Superior temporal gyrus (tissue), 1 donor: ENCODE measurements at regions not wholly inside any gene's neighbourhood (a gene's known extent, or its start where the extent isn't known, plus 50 kb on each side); places are given as distances from the start of the nearest gene placed in this dataset.

ENCODE experiments used
- DNase-seq: peaks from one replicate; pipeline ENCODE4 v3.0.0-alpha.2; 2016; ENCODE audit errors: extremely low spot score

DNA sequence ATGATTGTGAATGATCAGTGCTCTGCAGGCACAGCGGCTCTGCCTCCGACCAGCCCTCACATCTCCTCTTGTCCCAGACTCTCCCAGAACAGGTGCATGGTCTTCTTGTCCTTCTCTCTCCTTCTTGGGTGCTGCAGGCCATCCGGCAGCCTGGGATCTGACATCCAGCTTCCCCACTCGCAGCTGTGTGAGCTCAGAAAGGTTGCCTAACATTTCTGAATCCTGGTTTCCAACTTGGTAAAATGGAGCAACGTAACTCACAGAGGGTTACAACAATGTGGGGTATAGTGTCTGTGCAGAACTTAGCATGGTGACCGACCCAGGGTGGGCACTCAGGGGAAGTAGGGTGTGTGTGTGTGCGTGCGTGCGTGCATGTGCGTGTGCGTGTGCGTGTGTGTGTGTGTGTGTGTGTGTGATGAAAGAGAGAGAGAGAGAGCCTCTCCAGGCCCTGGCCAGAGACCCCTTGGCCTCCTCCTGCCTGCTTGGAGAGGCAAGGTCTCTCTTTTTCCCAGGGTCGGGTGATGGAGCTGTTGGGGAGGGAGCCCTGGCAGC is 110.1 kb downstream of the SNX5 start:
- DNase-seq: no peak

DNA sequence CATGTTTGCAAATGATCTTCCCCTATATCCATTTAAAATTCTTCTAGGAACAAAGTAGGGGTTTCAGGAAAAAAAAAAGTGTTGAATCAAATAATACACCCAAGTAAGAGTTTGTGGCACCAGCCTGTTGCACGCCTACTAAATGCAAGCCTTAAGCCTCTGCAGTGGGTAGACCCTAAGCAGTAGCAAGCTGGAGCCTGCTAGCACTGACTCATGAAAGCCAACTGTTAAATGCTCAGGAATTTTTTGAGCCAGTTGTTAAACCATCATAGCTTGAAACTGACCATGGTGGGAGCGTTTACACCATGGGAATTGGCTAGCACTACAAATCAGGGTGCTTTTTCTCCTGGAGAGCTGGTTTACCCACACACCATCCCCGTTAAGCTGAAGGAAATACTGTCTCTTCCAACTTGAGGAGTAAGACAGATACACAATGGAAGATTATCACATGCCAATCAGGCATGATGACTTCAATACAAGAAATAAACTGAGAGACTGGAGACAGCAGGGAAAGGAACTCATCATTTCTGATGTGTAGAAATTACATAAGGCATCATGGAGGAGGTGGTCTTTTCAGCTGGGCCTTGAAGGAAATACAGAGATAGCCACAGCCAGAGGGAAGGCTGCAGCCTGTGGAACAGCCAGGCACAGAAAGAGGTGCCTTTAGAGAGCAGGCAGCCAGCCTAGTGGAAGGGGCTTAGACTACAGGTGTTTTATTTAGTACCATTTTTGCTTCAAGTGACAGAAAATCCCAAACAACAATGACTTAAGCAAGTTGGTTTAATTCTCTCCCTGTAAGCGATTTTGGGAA is 110.8 kb downstream of the SNX5 start:
- no peak for DNase-seq

DNA sequence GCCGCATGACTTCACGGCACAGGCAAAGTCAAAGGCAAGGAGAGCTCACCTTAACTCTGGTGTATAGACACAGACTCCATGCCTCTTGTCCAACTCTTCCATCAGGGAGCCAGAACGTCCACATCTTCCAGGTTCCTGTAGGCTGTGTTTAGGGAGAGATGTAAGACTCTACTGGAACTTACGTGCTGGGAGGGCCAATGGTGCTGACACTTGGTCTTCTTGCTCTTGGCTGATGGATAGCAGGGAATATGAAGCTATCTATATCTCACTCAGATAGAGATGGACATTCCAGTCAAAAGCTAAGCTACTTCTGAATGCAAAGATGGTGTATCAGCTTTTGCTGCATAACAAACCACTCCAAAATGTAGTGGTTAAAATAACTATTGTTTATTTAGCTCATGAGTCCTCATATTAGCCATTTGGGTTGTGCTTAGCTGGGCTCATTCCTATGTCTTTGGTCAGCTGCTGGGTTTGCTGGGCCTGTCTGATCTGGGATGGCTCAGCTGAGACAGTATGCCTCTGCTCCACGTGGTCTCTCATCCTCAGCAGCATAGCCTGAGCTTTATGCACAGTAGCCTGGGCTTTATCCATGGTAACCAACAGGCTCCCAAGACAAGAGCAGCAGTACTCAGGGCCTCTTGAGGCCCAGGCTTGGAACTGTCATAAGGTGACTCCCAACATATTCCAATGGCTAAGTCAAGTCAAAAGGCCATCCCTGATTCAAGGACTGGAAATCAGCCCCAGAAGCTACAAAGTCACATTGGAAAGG is 111.6 kb downstream of the SNX5 start:
- DNase-seq: no peak

DNA sequence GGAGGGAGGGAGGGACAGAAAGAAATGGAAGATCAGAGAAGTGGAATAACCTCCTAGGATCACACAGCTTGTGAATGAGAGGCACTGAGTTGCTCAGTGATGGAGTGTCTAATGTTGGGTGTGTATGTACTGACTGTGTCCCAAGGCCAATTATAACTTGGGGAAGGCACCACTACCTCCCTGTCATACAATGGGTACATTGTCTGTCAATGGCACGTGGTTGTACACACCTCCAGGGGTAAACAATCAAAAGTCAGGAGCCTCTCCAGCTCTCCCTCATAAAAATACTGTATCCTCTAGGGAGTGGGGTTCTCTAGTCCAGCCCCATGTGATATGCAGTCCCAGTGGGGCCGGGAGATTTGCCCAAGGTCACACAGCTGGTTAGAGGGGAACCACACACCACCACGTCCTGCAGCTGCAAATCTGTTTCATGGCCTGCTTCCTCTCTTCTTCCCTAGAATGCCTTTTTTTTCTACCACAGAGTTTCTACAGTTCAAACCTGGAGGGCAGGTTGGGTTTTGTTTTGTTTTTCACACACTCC is 112.5 kb downstream of the SNX5 start:
- no peak for DNase-seq

DNA sequence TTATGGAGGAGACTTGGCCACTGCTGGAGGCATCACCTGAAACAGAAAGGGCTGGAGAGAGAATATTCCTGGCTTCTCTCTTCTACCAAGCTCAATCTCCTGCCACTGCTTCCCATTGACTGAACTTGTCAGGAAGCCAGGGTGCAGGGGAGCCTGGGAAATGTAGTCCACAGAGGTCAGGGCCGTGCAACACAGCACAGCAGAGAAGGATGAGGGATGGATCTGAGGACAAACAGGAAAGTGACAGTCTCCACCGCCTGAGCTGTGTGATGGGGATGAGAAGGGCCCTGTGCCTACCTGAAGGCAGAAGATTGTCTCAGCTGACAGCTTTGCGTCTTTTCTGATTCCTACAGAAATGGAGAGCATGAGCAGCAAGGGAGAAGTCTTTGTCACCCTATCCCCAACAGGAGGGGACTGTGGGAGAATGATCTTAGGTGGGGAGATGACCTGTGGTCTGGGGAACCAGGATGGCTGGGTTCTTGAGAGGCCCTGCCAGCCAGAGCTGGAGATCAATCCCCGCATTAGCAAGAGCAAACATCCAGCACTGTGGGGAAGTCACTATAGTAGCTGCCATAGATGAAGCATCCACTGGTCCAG is 114.2 kb downstream of the SNX5 start:
- DNase-seq: peak; percentile 64

DNA sequence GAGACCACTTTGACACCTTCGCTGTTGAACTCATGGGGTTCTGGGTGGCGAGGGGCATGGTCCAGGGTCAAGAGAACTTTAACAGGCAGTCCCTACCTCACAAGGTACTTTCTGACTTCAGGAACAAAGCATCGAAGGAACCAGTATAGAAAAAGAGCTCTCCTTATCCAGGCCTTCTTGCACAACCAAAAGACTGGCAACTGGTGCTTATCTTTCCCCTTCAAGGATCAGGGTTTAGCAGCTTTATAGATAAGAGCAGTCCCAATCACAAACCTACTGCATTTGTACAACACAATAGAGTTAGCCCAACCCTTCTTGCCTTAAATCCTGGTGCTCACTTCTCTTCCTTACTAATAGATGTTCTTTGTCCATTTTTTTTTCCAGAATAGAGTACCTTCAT is 116.3 kb downstream of the SNX5 start:
- no peak for DNase-seq

DNA sequence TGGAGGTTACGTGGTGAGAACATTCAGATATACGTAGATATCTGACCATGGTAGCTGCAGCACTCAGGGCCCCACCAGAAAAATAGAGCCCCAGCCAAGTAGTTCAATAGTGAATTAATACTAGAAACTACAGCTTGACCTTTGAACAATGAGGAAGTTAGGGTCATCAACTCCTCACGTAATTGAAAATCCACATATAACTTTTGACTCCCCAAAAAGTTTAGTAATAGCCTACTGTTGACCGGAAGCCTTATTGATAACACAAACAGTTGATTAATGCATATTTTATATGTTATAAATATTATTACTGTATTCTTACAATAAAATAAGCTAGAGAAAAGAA is 117.9 kb downstream of the SNX5 start:
- no peak for DNase-seq

DNA sequence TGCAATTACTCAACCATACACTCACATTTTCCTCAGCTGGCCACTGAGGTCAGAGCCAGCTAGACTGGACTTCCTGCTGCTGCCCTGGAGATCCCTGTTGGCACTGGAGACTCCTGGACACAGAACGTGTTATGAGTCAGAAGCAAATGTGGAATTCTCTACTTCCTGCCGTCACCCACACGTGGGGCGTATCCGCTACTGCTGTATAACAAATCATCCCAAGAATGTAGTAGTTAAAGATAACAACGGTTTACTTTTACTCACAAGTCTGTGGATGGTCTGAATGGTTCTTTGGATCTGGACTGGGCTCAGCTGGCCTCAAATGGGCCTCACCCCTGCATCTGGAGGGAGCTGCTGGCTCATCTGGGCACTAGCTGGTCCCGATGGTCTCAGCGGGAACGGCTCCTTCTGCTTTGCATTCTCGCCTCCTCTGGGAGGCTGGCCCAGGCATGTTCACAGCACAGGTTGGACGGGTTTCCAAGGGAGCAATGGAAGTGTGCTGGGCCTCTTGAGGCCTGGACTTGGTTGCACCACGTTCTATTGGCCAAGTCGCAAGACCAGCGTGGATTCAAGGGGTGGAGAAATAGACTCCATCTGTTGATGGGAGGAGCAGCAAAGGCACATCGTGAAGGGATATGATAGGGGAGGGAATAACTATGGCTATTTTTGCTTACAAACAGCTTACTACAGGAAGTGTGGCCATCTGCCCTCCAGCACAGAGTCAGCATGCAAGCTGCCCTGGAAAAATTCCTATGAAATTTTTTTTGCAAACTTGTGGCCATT is 118.5 kb downstream of the SNX5 start:
- DNase-seq: no peak

DNA sequence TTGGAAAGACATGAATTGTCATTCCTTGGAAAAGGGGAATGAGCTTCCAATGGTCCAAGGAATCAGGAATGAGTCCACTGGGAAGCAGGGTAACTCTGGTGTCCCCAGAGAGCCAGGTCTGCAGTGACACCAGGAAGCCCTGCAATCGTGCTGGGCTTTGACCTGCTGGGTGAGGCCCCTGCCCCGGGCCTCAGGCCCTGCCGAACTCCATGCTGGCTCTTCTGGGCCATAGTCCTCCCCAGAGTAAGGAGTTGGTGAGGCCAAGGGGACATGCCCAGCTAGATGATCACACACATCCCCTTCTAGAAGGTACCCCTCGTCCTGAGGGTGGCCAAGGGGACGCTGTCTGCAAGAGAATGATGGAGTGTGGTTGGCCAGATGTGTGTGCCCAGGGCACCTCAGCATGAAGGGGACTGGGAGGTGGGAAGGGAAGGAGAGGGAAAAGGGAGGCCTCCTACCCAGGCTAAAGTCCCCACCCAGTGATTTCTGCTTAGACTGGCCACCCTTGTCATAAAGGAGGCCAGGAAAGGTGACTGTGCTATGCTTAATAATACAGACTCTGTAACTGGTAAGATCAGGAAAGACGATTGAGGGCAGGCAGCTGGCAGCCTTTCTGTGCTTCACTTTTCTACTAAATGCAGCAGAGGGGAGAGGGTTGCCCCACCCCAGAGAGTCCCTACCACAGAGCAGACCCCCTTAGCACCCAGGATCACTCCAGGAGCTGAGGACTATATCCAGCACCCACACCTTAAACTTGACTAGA is 119.3 kb downstream of the SNX5 start:
- DNase-seq: no peak

DNA sequence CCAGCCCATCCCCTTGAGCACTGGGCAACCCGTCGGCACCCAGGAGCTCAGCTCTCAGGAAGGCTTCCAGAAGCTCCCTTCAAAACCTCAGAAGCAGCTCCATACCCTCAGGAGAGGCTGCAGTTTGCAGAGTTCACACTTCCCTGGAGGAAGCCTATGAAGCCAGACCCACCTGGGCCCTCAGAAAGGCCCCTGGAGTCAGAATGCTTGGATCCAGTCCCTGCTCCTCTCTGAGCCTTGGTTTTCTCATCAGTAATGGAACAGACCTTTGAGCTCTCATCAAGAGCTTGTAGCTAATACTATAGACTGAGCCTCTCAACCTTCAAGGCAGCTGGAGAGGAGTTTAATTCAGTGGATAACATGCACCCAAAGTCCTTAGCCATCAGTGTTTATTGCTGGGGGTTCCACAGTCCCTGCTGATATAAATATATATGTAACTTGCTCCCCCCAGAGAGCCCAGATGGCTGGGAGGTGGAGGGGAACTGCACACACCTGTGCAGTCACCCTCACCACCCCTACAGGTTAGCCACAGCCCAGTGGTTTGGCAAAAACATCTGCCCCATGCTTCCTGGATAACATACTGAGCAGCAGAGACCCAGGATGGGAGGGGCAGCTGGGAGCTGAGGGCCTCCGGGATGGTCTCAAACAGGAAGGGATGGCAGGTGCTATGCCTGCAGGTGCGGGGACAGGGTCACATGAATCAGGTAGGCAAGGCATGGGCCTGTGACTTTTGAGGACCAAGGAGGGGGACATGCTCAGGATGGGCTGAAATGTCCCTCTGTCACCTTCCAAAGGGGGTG is 120.1 kb downstream of the SNX5 start:
- no peak for DNase-seq

DNA sequence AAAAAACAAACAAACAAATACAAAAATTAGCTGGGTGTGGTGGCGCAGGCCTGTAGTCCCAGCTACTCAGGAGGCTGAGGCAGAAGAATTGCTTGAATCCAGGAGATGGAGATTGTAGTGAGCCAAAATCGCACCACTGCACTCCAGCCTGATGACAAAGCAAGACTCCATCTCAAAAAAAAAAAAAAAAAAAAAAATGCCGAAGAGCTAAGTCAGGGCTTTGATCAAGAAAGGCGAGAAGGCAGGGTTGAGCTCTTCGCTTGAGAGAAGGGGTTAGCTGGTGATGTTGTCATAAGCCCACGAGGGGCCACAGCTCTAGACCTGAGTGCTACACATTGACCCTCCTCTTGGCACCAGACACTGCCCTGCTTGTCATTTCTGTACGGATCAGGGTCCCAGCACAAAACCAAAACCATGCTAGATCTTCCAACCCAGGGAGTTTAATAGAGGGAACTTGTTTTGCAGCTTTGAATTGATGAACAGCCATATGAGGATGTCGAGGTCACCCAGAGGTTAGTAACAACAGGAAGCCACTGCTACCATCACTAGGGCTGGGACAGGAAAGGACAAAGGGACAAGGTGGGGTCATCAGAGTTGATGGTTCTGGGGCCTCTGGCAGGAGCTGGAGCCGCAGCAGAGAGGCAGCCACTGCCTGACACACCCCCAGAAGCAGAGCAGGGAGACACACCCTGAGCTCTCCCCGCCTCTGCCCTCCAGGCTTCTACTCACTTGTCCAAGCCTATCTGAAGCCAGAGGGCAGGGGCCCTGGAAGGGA is 122.7 kb downstream of the SNX5 start:
- no peak for DNase-seq

DNA sequence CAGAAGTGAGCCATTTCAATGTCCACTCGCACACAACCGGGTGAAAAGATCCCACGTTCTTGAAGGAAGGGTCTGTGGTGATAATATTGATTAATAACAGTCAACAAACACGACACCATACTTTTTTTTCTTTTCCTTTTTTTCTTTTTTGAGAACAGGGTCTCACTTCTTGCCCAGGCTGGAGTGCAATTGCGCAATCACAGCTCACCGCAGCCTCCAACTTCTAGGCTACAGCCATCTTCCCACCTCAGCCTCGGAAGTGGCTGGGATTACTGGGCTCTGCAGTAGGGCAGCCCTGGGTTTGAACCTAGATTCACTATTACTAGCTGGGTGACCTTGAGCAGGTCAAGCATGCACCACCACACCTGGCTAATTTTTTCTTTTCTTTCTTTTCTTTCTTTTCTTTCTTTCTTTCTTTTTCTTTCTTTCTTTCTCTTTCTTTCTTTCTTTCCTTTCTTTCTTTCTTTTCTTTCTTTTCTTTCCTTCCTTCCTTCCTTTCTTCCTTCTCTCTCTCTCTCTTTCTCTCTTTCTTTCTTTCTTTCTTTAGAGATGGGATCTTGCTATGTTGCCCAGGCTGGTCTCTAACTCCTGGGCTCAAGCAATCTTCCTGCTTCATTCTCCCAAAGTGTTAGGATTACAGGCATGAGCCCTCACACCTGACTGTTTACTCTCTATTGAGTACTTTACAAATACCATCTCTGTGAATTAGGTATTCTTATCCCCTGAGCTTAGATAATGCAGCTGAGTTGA is 123.9 kb downstream of the SNX5 start:
- DNase-seq: no peak

DNA sequence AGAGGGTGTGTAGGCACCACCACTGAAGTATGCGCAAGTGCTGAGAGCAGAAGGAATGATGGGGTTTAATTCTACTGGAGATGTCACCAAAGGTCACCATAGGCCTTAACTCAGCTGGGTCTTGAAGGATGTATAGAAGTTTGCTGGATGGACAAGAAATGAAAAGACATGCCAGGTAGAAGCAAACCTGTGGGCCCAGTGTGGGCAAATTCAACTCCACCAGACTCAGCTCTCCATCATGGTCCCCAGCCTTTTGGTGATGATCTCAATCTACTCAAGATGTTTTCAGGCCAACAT is 124.5 kb downstream of the SNX5 start:
- DNase-seq: no peak

DNA sequence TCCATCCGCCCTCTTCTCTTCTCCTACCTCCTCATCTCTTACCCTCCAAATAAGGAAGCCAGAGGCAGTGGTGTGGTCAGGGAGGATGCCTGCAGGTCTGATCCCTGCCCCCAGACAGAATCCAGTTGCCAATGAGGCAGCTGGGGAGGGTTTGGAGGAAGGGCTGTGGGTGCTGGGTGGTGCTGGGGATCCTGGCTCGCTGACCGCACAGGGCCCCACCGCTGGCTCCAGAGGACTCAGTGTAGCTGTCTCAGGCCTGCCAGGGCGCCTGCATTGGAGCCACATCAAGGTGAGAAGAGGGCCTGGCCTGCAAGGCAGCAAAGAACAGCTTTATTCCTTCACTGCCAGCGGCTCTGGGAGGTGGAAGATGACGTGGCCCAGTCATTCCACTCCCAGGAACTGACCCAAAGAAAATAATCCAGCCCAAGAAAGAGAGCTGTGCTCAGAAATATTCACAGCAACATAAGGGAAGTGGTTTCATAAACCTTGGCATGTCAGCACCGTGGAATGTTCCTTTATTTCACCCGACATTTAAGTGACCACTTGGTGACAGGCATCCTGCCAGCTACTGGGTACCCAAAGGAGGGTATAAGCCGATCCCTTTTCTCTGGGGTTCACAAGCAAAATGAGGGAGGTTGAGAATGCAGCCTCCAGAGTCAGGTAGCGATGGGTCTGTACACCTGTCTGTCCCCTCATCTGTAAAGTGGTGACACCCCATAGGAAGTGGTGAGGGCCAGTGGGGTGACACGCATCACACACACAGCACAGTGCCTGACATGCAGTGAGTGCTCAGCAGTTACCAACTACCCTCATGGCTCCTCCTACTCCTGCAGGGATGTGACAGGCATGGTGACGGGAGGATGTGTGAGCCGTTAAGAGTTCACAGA is 125.1 kb downstream of the SNX5 start:
- no peak for DNase-seq

DNA sequence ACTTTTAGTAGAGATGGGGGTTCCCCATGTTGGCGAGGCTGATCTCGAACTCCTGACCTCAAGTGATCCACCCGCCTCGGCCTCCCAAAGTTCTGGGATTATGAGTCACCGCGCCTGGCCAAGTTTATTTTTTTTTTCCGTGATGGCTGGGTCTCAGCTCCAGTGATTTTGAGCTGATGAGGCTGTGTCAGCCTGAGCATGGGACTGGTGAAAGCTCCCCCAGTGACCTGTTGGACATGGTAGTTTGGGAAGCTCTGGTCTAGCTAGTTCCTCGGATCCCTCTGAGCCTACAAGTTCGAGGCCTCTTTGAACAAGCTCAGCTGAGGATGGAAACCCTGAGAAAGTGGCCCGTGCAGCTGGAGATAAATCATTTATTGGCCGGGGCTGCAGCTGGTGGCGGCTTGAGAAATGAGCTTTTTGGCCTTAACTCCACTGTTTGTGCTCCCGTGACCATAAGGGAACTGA is 126.8 kb downstream of the SNX5 start:
- DNase-seq: no peak

DNA sequence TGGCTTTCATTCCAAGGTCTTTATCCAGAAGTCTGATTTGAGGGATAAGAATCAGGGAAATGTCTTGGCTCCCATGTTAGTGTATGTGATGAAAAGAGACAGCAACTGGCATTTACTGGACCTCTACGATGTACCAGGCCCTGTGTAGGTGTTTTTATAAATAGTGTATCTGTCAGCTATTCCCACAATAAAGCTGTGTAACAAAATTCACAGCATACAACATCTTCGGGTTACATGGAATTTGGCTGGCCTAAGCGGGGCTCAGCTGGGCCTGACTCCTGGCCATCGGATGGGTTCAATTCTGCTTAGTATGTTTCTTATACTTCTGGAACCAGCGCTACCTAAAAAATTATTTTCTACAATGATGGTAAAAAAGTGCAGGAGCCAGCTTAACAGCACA is 128.2 kb downstream of the SNX5 start:
- DNase-seq: no peak

DNA sequence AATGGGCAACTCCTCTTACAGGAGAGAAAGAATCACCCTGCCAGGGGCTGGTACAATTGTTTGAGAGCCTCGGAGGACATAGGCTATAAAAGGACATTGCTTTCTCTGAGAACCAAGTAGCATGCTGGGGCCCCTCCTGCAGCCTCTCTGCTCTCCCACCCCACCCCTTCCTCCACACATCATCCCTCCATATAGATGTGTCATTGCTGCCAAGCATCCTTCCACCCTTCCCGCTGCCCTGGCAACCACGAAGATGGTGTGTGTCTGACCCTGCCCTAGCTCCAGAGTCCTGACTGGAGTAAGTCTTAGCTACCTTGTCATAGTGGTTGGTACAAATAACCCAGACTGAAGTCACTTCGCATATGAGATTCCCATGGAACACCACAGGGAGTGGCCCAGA is 129.7 kb downstream of the SNX5 start:
- no peak for DNase-seq

DNA sequence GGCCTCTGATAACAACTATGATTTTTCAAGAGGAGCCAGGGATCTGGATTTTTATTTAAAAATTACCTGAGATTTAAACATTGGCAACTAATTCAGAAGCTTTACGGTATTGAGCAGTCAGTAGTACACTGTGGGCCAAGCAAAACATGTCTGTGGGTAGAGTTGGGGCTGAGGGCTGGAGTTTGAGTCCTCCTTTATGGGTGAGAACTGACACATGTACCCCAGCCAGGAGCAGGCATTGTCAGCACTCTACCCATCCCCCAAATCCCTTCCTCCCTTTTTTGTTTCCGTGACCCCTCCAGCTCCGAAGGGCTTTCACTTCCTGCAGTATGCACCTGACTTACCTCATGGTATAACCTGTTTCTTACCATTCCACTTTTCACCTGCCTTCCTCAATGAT is 131.4 kb downstream of the SNX5 start:
- no peak for DNase-seq
